T47D (cell line): ENCODE measurements at regions not wholly inside any gene's neighbourhood (a gene's known extent, or its start where the extent isn't known, plus 50 kb on each side); places are given as distances from the start of the nearest gene placed in this dataset.

Experiments
- DNase-seq, 2 experiments: peaks; one replicate each; pipeline versions ENCODE4 v3.0.0 to v3.0.0-alpha.2; 2011 to 2012; ENCODE audit warnings: low read depth in 1 of 2, low spot score in 1 of 2
- JUND ChIP-seq: IDR thresholded peaks from 2 replicates; pipeline ENCODE4 v1.6.1; 2012; ENCODE audit warnings: low read depth
- in situ Hi-C: cut with HindIII; loops from 2 replicates; pipeline ENCODE4 v1.10.0; 2016; ENCODE audit warnings: low sequenced_read_pairs, low pct_unique_long_range_greater_than_20kb

DNA sequence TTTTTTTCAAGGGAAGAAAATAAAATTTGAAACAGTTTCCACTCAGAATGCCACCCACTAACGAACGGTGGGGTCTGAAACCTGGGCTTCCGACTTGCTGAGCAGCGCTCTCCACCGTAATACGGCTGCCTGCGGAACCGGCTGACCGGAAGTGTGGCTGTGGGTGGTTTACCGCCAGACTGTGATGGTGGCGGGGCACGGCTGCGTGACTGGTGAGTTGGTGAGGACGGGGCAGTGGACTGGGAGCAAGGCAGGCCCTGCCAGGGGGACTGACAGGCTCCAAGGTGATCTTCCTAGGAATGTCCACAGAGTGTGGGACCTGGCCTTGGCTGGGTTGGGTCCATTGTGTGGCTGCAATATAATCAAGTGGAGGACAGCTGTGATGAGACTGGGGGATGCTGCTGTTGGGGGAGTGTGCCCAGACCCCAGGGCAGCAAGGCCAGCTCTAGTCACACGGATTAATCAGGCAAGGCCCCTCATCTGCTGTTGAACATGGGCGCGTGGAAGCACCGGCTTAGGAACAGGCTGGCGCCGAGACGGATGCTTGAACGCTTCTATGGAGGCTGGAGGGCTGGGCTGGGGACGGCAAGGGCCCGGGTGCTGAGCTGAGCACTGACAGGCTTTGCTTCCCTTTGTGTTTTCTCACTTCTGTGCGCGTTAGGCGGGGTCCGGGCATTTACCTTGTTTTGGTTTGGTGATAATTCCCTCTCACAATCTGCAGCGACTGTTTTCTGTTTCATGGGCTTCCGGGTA is 357.7 kb upstream of the SPRED2 start:
- no peak for DNase-seq
- in situ Hi-C loops = no loop called here
- no peak for TF ChIP-seq JUND

DNA sequence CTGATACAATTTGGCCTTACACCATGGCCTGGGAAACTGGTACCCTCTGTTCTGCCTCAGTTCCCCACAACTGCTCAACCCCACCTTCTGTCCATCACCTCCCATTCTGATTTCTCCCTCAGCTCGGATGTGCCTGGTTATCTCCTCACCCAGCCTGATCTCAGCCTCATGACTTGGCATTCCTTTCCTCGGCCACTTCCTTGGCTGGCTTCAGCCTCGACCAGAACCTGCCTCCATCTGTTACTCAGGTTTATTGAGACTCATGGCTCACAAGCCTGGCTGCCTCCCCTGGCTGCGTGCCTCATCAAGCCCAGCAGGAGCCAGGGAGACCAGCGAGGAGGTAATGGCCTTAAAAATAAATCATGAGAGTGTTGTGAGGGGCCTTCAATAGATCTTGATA is 356.2 kb upstream of the SPRED2 start:
- DNase-seq = no peak
- in situ Hi-C loops = no loop called here

DNA sequence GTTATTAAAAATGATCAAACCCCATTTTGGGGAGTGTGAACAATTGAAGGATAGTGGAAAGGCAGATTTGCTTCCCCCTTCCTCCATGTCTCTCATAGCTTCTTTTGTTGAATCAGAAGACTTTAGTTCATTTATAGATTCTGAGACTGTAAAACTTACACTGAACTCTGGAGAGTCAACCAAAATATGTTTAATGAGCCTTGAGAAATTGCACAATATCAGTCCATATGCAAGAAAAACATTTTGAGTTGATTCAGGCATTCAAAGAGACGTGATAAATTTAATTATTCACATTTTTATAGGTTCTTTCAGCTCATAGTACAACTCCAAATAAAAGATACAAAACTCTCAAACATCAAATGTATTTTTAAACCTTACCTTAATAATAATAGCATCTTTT is 354.4 kb upstream of the SPRED2 start:
- no peak for TF ChIP-seq JUND
- in situ Hi-C loops = no loop called here
- no peak for DNase-seq

More for the DNA sequence above, 356.2 kb upstream of the SPRED2 start:
- TF ChIP-seq JUND = no peak

DNA sequence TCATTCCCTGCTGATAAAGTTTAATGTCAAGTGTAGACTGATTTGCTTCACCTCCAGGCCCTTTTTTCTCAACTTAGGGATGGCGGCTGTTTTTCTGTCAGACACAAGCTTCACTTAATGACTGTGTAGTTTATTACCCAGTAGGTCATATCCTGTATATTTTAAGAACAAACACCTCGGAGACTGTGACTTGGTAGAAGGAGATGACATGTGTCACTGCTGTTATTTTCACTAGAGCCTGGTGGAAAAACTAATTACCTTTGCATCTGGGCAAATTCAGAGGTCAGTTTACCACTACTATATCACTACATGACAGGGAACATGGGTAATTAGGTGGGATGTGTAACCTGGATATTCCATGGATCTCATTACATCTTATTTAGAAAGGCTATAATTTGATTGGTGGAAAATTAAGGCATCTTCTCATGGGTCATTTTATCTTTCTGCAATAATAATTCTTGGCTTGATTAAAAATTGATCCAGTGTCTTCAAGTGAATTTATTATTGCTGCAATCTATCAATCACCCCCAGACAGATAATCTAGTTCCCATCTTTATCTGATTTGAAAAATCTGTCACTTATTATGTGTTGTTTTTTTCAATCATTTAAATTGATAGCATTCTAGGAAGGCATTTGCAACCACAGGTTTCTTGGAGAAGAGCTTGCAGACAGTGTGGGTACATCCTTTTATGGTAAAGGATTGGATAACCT is 353.8 kb upstream of the SPRED2 start:
- in situ Hi-C loops = no loop called here
- DNase-seq = no peak
- TF ChIP-seq JUND = no peak

DNA sequence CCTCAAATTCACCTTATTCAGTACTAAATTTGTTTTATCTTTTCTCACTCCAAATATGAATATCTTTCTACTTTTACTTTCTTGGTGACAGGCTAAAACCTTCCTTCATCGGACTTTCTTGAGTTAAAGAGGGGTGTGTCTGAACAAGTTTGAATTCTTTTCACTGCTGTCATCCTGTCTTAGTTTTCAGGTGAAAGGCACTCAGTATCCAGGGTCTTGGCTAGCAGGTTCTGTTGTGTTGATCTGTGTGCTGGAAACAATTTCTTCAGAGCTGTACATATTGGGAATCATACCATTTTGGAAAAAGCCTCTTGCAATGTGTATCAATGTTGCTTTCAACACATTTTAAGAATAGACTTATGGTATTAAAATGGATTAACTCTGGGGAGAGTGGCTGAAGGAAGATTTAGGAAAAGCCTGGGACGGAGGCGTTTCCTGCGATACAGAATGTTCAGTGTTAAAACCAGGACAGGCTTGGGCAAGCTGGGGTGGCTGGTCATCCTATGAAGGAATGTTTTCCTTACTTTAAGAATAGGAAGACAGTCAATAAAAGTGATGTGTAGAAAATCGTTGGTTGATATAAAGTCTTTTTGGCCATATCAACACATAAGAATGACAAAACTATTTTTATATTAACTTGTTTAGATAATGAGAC is 350.7 kb upstream of the SPRED2 start:
- no peak for TF ChIP-seq JUND
- DNase-seq = no peak
- in situ Hi-C loops = no loop called here

DNA sequence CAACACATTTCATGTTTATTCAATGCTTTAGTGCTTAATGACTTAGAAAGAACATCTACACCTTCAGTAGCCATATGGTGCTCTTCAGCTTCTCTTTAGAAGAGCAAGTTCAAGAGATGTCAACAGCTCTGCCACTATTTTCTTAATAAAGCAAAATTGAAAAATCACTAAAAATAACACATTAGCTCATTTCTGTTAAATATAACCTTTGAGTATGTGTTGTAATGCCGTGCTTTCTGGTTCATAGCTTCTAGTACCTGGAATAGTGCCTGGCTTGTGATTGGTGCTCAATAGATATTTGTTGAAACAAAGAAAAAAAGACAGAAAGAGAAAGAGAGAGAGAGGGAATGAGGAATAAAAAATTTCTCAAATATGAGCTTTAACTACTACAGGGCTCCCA is 349.8 kb upstream of the SPRED2 start:
- in situ Hi-C loops = no loop called here
- TF ChIP-seq JUND = no peak
- no peak for DNase-seq

DNA sequence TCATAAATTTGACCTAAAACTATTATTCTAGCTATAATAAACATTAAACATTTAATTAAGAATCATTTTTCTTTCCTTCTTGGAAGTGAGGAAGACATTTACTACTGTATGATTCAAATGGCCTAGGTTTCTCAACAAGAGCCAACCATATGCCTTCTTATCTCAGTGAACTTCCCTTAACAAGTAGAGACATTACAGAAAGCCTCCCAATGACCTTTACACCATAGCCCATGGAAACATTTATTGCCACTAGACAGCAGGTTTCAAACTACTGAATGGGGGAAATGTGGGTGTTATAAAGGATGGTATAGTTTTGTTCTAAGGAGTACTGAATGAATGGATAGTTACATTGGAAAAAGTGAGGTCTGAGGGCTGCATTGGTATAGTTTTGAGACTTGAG is 349.4 kb upstream of the SPRED2 start:
- DNase-seq = no peak
- TF ChIP-seq JUND = no peak
- in situ Hi-C loops = no loop called here

DNA sequence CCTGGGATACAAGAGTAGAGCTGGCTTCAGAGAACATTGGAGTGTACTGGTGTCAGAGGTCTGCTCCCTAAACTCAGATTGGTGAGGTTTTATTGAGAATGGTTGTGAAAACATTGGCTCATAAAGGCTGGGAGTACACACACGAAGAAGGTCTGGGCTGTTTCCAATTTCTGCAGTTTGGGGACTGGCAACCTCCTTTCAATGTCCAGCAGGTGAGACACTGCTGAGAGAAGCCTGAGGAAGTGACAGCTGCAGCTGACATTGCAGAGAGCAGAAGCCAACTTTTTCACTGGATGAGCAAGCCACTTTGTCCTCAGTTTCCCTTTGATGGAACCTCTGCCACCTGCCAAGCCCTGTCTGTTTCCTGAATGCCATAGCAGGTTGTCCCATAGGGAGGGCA is 346.6 kb upstream of the SPRED2 start:
- no peak for TF ChIP-seq JUND
- in situ Hi-C loops = no loop called here

DNA sequence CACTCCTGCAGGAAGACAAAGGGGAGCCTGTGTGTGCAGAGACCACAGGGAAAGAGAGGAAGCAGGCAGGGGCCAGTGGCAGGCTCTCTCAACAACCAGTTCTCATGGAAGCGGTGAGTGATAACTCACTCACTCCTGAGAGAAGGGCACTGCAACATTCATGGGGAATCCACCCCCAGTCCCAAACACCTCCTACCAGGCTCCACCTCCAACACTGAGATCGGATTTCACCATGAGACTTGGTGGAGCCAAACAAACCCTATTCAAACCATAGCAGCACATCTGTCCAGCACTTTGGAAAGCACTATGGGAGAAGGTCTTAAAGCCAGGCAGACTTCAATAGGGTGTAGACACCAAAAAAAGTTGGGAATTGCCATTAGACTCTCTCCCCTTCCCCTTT is 345.7 kb upstream of the SPRED2 start:
- TF ChIP-seq JUND = no peak
- DNase-seq = peak in 1 of 2 experiments; percentile 25
- in situ Hi-C loops = no loop called here

More for the DNA sequence above, 346.6 kb upstream of the SPRED2 start:
- no peak for DNase-seq

DNA sequence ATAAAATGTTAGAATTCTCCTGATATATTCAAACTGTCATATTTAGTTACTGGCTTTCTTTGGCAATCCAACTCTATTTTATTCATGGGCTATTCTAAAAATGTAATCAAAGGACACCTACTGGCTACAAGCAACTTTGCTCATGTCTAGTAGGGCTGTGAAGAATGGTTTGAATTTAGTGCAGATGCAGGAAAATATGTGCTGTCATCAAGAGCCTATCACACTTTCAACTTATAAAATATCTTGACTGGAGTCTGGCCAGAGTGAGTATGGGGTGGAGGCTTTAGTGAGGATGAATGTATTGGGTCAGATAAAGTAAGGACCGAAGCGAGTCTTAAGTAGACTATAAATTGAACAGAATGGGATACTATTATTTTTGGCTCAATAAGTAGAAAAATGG is 343.4 kb upstream of the SPRED2 start:
- DNase-seq = no peak
- TF ChIP-seq JUND = no peak
- in situ Hi-C loops = no loop called here

DNA sequence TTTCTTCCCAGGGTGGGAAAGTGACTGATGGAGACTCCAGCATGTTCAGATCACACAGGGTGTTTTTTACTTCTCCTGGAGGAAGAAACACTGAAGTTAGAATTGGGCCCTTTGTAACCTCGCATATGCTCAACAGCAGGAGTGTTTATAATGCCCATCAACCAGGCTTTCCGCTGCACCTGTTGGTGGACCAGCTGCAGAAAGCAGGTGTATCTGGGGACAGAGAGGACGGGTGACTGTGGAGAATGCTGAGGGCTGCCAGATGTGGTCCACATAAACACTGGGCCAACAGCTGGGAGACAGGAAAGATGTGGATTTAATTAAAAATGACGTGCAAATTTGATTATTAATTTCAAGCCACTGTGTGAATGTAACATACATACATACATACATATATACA is 335.5 kb upstream of the SPRED2 start:
- in situ Hi-C loops = no loop called here
- no peak for DNase-seq
- no peak for TF ChIP-seq JUND

DNA sequence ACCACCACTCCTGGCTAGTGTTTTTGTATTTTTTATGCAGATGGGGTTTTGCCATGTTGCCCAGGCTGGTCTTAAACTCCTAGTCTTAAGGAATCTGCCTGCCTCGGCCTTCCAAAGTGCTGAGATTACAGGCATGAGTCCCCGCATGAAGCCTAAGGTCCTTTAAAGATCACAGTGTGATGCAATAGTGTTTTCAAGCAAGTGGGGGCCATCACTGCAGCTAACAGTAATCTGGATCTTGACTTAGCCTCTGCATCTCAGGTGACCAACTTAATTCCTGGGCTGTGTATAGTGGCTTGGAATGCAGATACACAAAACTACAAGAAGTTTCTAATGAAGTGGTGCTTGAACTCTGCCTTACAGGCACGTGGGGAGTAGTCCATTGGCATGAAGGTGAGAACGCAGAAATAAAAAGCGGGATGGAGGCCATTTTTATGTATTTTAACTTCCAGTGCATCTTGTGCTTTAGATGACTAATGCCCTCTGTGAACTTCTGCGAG is 334.4 kb upstream of the SPRED2 start:
- TF ChIP-seq JUND = no peak
- in situ Hi-C loops = no loop called here

DNA sequence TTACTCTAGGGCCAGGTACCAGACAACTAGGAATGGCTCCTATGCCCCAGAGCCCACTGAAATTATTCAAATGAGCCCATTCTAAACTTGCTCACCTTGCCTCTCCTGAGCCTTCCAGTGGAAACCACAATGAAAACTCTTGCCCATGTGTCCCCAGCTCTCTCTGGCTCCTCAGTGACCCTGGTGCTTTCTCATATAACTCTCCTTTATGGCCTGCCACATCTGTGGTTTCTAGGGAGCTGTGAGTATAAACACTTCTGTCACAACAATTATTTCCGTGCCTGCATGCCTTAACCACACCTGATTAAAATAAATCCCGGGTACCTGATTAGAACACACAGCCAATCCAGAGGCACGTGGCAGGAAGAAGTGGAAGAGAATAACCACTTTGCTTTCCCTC is 333.0 kb upstream of the SPRED2 start:
- TF ChIP-seq JUND = no peak
- DNase-seq = no peak
- in situ Hi-C loops = no loop called here

More for the DNA sequence above, 334.4 kb upstream of the SPRED2 start:
- DNase-seq = no peak
